Bronchial epithelial cell (primary cell): ENCODE measurements at regions not wholly inside any gene's neighbourhood (a gene's known extent, or its start where the extent isn't known, plus 50 kb on each side); places are given as distances from the start of the nearest gene placed in this dataset.

Experiments used
- DNase-seq: peaks from one replicate; pipeline ENCODE4 v3.0.0-alpha.2; 2010; ENCODE audit warnings: low read depth
- FAIRE-seq: peaks from 2 replicates; lab custom pipeline; 2011; peaks lifted over from hg19 to GRCh38; lab: Jason Lieb, UNC
- H3K27me3 ChIP-seq: 2 replicates; pipeline ENCODE4 v1.5.1; 2011; ENCODE audit warnings: low read length; ENCODE audit not compliant: control insufficient read depth, insufficient read depth
- H3K36me3 ChIP-seq: 2 replicates; pipeline ENCODE4 v1.5.1; 2011; ENCODE audit warnings: low read length; ENCODE audit not compliant: control insufficient read depth, insufficient read depth
- H3K4me3 ChIP-seq: 2 replicates; pipeline ENCODE4 v1.5.1; 2011; ENCODE audit warnings: mild to moderate bottlenecking, low read depth, low read length, control low read depth
- CTCF ChIP-seq: IDR thresholded peaks from 2 replicates; pipeline ENCODE4 v1.5.1; 2011; ENCODE audit warnings: mild to moderate bottlenecking, moderate library complexity, low read length, control low read depth, inconsistent platforms; ENCODE audit not compliant: insufficient read depth, severe bottlenecking

GRCh38 chr12:77600468-77600843 is 230.2 kb upstream of the NAV3 start:
- Histone ChIP-seq H3K4me3 (no peak overlapping the region), H3K36me3 (no peaks in the 10 kb centered on the region), H3K27me3 (no peaks in the 10 kb centered on the region)
- no peak for FAIRE-seq
- TF ChIP-seq CTCF: no peak
- no peak for DNase-seq

- FAIRE-seq (no peak), DNase-seq (no peak)
- H3K27me3 ChIP-seq: no peaks in the 10 kb centered on the region
- no peak for TF ChIP-seq CTCF
- no peaks in the 10 kb centered on the region for H3K36me3 ChIP-seq
- no peak overlapping the region for H3K4me3 ChIP-seq
Measured at GRCh38 chr12:77599782-77600467, 230.8 kb upstream of the NAV3 start.

GRCh38 chr12:77594366-77594765 is 236.3 kb upstream of the NAV3 start:
- TF ChIP-seq CTCF: no peak
- Histone ChIP-seq H3K36me3 (no peaks in the 10 kb centered on the region), H3K4me3 (no peak overlapping the region), H3K27me3 (no peaks in the 10 kb centered on the region)
- FAIRE-seq (no peak), DNase-seq (no peak)

GRCh38 chr12:77592836-77593235 is 237.9 kb upstream of the NAV3 start:
- Histone ChIP-seq H3K36me3 (no peaks in the 10 kb centered on the region), H3K27me3 (no peaks in the 10 kb centered on the region), H3K4me3 (no peak overlapping the region)
- no peak for TF ChIP-seq CTCF
- no peak for DNase-seq
- no peak for FAIRE-seq

- H3K4me3 ChIP-seq: no peak overlapping the region
- FAIRE-seq (no peak), DNase-seq (no peak)
- TF ChIP-seq CTCF: no peak
- H3K27me3 ChIP-seq: no peaks in the 10 kb centered on the region
- no peaks in the 10 kb centered on the region for H3K36me3 ChIP-seq
Measured at GRCh38 chr12:77591959-77592743, 238.5 kb upstream of the NAV3 start.

- TF ChIP-seq CTCF: no peak
- no peak for DNase-seq
- Histone ChIP-seq H3K36me3 (no peaks in the 10 kb centered on the region), H3K27me3 (no peaks in the 10 kb centered on the region), H3K4me3 (no peak overlapping the region)
- FAIRE-seq: peak; percentile 62
Measured at GRCh38 chr12:77590306-77590705, 240.4 kb upstream of the NAV3 start.
